Brain microvascular endothelial cell (primary cell): ENCODE measurements at regions not wholly inside any gene's neighbourhood (a gene's known extent, or its start where the extent isn't known, plus 50 kb on each side); places are given as distances from the start of the nearest gene placed in this dataset.

Experiments used
- DNase-seq: peaks from one replicate; pipeline ENCODE4 v3.0.0-alpha.2; 2020
- H3K27ac ChIP-seq: fragments of 250-450 bp; sonication (Bioruptor Pico); 2 replicates; pipeline ENCODE4 v1.5.1; 2020; ENCODE audit warnings: mild to moderate bottlenecking, moderate library complexity
- H3K27me3 ChIP-seq: fragments of 250-450 bp; sonication (Bioruptor Pico); replicated peaks from 2 replicates; pipeline ENCODE4 v1.5.1; 2020; ENCODE audit warnings: mild to moderate bottlenecking
- H3K36me3 ChIP-seq: fragments of 250-450 bp; sonication (Bioruptor Pico); replicated peaks from 2 replicates; pipeline ENCODE4 v1.5.1; 2020; ENCODE audit warnings: mild to moderate bottlenecking
- H3K4me3 ChIP-seq: 2 replicates; pipeline ENCODE4 v1.5.1; 2011; ENCODE audit warnings: low read depth, mild to moderate bottlenecking, control low read depth, low read length, moderate library complexity
- in situ Hi-C: cut with HindIII; loops from 2 replicates; pipeline ENCODE4 v1.10.0; 2017; ENCODE audit warnings: low sequenced_read_pairs, low pct_ligation_motif_present
- TF ChIP-seq, protein P1 (sequence below): IDR thresholded peaks from 2 replicates; pipeline ENCODE4 v1.5.1; 2011; ENCODE audit warnings: low read depth, mild to moderate bottlenecking, moderate library complexity, low read length, control low read depth, inconsistent platforms; ENCODE audit errors: missing control alignments

DNA sequence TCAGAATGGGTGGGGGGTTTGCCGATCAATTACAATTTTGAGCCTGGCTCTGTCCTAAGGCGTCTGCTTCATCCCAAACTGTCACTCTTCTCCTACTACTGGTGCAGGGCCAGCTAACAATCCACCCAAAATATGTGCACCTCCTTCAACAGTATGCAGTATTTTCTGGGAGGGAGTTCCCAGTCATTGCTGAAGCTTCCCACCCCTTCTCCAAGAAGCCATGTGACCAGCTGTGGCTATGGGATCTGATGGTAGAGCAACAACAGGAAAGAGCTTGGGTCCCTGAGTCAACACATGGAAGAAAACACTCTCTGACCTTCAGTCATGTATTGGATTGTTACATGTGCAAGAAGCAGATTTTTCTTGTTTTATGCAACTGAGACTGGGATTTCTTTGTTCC is 185.7 kb upstream of the GHITM start:
- no peak overlapping the region for H3K4me3 ChIP-seq
- H3K36me3 ChIP-seq, result no peaks in the 10 kb centered on the region
- TF ChIP-seq, protein P1, sequence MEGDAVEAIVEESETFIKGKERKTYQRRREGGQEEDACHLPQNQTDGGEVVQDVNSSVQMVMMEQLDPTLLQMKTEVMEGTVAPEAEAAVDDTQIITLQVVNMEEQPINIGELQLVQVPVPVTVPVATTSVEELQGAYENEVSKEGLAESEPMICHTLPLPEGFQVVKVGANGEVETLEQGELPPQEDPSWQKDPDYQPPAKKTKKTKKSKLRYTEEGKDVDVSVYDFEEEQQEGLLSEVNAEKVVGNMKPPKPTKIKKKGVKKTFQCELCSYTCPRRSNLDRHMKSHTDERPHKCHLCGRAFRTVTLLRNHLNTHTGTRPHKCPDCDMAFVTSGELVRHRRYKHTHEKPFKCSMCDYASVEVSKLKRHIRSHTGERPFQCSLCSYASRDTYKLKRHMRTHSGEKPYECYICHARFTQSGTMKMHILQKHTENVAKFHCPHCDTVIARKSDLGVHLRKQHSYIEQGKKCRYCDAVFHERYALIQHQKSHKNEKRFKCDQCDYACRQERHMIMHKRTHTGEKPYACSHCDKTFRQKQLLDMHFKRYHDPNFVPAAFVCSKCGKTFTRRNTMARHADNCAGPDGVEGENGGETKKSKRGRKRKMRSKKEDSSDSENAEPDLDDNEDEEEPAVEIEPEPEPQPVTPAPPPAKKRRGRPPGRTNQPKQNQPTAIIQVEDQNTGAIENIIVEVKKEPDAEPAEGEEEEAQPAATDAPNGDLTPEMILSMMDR, result no peak
- no peaks in the 10 kb centered on the region for H3K27me3 ChIP-seq
- no peak for DNase-seq
- no peak overlapping the region for H3K27ac ChIP-seq
- in situ Hi-C loops, result no loop called here

- in situ Hi-C loops, result no loop called here
- TF ChIP-seq, protein P1, result no peak
- Histone ChIP-seq H3K36me3 (no peaks in the 10 kb centered on the region), H3K27me3 (no peaks in the 10 kb centered on the region), H3K4me3 (no peak overlapping the region), H3K27ac (no peak overlapping the region)
- no peak for DNase-seq
Measured at GRCh38 chr10:83954193-83954799, 185.0 kb upstream of the GHITM start.

DNA sequence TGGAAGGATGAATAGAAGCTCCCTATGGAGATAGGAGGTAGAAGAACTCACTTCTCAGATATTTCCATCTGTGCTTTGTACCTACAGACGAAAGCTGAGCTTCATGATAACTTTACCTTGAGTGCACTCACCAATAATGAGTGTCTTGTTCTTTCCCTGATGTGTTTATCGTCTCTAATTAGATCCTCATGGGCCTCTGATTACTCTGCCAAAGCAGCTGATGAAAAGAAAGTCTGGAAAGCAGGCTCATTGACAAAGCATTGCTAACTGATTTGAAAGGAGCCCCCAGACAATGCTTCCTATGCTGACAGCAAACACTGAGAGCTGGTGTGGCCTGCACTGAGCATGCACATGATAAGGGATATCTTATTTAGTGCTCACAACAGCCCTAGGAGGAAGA is 183.9 kb upstream of the GHITM start:
- no peaks in the 10 kb centered on the region for H3K36me3 ChIP-seq
- no peak overlapping the region for H3K4me3 ChIP-seq
- H3K27me3 ChIP-seq, result no peaks in the 10 kb centered on the region
- DNase-seq, result no peak
- in situ Hi-C loops, result no loop called here
- TF ChIP-seq, protein P1, result no peak
- no peak overlapping the region for H3K27ac ChIP-seq

DNA sequence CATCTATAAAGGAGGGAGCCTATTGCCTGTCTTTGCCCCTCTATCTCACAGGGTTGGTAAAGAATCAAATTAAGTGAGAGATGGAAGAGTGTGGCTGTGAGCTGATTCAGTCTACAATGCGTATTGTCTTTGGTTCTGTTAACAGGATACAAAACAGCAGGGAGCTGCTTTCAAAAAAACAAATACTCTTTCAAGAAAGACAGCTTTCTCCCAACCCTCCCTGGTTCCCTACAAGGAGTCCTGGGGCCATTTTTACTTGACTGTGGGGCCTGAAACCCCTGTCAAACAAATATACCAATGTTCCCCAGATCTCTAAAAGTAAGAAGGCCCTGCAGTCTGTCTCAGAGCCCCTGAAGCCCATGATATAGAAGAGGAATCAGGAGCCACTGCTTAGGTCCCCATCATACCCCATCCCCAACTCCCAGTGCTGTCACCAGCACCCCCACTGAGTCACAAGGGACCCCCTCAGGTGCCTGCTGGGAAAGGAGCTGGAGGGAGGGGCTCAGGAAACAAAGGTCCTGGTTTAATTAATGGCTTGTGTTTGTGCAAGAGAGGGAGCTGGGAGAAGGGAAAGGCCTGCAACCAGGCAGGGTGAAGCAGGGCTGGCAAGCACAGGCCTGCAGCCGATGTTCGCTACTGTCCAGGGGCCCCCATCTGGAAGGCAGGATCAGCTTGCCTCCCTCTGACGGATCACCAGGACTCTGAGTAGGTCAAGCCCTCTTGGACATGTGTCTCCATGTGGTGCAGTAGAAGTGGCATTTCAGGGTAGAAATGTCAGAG is 182.0 kb upstream of the GHITM start:
- H3K4me3 ChIP-seq, result no peak overlapping the region
- no peaks in the 10 kb centered on the region for H3K36me3 ChIP-seq
- TF ChIP-seq, protein P1, result no peak
- H3K27me3 ChIP-seq, result no peaks in the 10 kb centered on the region
- H3K27ac ChIP-seq, result no peak overlapping the region
- DNase-seq, result no peak
- in situ Hi-C loops, result no loop called here

GRCh38 chr10:83959328-83959727 is 180.0 kb upstream of the GHITM start:
- no peak for DNase-seq
- H3K4me3 ChIP-seq, result no peak overlapping the region
- H3K27me3 ChIP-seq, result no peaks in the 10 kb centered on the region
- in situ Hi-C loops, result no loop called here
- H3K36me3 ChIP-seq, result no peaks in the 10 kb centered on the region
- TF ChIP-seq, protein P1, result no peak
- H3K27ac ChIP-seq, result no peak overlapping the region
